ENCODE measurements at regions not wholly inside any gene's neighbourhood (a gene's known extent, or its start where the extent isn't known, plus 50 kb on each side); places are given as distances from the start of the nearest gene placed in this dataset.

GRCh38 chr3:177421481-177421785 is 224.2 kb upstream of the TBL1XR1 start:
- Histone ChIP-seq H3K4me1 (ENCODE audit: control insufficient read depth in 4 of 4, insufficient read depth in 4 of 4, low read length in 3 of 4) (no peaks in the 10 kb centered on the region), H3K27me3 (ENCODE audit: control insufficient read depth in 4 of 4, insufficient read depth in 4 of 4, low read length in 3 of 4) (no peaks in the 10 kb centered on the region), H3K9ac (ENCODE audit: low read depth in 1 of 2, low read length in 2 of 2) (no peak overlapping the region), H3K4me3 (ENCODE audit: low read depth in 1 of 3, low read length in 3 of 3) (no peak overlapping the region), H3K36me3 (ENCODE audit: control insufficient read depth in 4 of 4, insufficient read depth in 3 of 4, low read depth in 1 of 4, low read length in 3 of 4) (no peaks in the 10 kb centered on the region), H3K27ac (ENCODE audit: low read depth in 1 of 2, low read length in 2 of 2) (no peak overlapping the region), H3K9me3 (ENCODE audit: control insufficient read depth in 4 of 4, low read length in 3 of 4) (no peaks in the 10 kb centered on the region)
- 93% methylated on average over 1 of the region's 1 CpG for WGBS
- DNase-seq (ENCODE audit: low spot score): no peak
- TF ChIP-seq GABPA (IDR thresholded peaks at IDR 0.05 in 1 of 2, conservative IDR thresholded peaks at IDR 0.05 in 1 of 2) (no peak), NR2F2 (IDR thresholded peaks at IDR 0.05) (no peak), FOXA1 (IDR thresholded peaks at IDR 0.05) (no peak), RAD21 (IDR thresholded peaks at IDR 0.05) (no peak), MAX (IDR thresholded peaks at IDR 0.05) (no peak), RXRA (IDR thresholded peaks at IDR 0.05) (no peak), YY1 (IDR thresholded peaks at IDR 0.05) (no peak), EGR1 (IDR thresholded peaks at IDR 0.05; ENCODE audit: low read depth in 2 of 2) (no peak), FOXA2 (IDR thresholded peaks at IDR 0.05) (no peak), HNF4G (IDR thresholded peaks at IDR 0.05) (no peak), HNF4A (conservative IDR thresholded peaks at IDR 0.05) (no peak), JUND (IDR thresholded peaks at IDR 0.05) (no peak), SP1 (IDR thresholded peaks at IDR 0.05) (no peak)
- TF ChIP-seq, protein P1, sequence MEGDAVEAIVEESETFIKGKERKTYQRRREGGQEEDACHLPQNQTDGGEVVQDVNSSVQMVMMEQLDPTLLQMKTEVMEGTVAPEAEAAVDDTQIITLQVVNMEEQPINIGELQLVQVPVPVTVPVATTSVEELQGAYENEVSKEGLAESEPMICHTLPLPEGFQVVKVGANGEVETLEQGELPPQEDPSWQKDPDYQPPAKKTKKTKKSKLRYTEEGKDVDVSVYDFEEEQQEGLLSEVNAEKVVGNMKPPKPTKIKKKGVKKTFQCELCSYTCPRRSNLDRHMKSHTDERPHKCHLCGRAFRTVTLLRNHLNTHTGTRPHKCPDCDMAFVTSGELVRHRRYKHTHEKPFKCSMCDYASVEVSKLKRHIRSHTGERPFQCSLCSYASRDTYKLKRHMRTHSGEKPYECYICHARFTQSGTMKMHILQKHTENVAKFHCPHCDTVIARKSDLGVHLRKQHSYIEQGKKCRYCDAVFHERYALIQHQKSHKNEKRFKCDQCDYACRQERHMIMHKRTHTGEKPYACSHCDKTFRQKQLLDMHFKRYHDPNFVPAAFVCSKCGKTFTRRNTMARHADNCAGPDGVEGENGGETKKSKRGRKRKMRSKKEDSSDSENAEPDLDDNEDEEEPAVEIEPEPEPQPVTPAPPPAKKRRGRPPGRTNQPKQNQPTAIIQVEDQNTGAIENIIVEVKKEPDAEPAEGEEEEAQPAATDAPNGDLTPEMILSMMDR (IDR thresholded peaks at IDR 0.05; ENCODE audit: low read depth, low read length, missing input control): no peak
- TF ChIP-seq, protein P2, sequence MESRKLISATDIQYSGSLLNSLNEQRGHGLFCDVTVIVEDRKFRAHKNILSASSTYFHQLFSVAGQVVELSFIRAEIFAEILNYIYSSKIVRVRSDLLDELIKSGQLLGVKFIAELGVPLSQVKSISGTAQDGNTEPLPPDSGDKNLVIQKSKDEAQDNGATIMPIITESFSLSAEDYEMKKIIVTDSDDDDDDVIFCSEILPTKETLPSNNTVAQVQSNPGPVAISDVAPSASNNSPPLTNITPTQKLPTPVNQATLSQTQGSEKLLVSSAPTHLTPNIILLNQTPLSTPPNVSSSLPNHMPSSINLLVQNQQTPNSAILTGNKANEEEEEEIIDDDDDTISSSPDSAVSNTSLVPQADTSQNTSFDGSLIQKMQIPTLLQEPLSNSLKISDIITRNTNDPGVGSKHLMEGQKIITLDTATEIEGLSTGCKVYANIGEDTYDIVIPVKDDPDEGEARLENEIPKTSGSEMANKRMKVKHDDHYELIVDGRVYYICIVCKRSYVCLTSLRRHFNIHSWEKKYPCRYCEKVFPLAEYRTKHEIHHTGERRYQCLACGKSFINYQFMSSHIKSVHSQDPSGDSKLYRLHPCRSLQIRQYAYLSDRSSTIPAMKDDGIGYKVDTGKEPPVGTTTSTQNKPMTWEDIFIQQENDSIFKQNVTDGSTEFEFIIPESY (IDR thresholded peaks at IDR 0.05): no peak
- TF ChIP-seq, protein P3, sequence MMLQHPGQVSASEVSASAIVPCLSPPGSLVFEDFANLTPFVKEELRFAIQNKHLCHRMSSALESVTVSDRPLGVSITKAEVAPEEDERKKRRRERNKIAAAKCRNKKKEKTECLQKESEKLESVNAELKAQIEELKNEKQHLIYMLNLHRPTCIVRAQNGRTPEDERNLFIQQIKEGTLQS (IDR thresholded peaks at IDR 0.05): no peak
- TF ChIP-seq, protein P4, sequence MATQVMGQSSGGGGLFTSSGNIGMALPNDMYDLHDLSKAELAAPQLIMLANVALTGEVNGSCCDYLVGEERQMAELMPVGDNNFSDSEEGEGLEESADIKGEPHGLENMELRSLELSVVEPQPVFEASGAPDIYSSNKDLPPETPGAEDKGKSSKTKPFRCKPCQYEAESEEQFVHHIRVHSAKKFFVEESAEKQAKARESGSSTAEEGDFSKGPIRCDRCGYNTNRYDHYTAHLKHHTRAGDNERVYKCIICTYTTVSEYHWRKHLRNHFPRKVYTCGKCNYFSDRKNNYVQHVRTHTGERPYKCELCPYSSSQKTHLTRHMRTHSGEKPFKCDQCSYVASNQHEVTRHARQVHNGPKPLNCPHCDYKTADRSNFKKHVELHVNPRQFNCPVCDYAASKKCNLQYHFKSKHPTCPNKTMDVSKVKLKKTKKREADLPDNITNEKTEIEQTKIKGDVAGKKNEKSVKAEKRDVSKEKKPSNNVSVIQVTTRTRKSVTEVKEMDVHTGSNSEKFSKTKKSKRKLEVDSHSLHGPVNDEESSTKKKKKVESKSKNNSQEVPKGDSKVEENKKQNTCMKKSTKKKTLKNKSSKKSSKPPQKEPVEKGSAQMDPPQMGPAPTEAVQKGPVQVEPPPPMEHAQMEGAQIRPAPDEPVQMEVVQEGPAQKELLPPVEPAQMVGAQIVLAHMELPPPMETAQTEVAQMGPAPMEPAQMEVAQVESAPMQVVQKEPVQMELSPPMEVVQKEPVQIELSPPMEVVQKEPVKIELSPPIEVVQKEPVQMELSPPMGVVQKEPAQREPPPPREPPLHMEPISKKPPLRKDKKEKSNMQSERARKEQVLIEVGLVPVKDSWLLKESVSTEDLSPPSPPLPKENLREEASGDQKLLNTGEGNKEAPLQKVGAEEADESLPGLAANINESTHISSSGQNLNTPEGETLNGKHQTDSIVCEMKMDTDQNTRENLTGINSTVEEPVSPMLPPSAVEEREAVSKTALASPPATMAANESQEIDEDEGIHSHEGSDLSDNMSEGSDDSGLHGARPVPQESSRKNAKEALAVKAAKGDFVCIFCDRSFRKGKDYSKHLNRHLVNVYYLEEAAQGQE (IDR thresholded peaks at IDR 0.05): no peak

GRCh38 chr3:177424521-177424920 is 227.2 kb upstream of the TBL1XR1 start:
- no peaks in the 10 kb centered on the region for H3K36me3 ChIP-seq (ENCODE audit: control insufficient read depth in 4 of 4, insufficient read depth in 3 of 4, low read depth in 1 of 4, low read length in 3 of 4)
- 86% methylated on average over 3 of the region's 3 CpGs for WGBS
- no peak overlapping the region for H3K4me3 ChIP-seq (ENCODE audit: low read depth in 1 of 3, low read length in 3 of 3)
- H3K9me3 ChIP-seq (ENCODE audit: control insufficient read depth in 4 of 4, low read length in 3 of 4): no peaks in the 10 kb centered on the region
- no peak for DNase-seq (ENCODE audit: low spot score)
- no peaks in the 10 kb centered on the region for H3K4me1 ChIP-seq (ENCODE audit: control insufficient read depth in 4 of 4, insufficient read depth in 4 of 4, low read length in 3 of 4)
- no peak overlapping the region for H3K27ac ChIP-seq (ENCODE audit: low read depth in 1 of 2, low read length in 2 of 2)
- H3K27me3 ChIP-seq (ENCODE audit: control insufficient read depth in 4 of 4, insufficient read depth in 4 of 4, low read length in 3 of 4): no peaks in the 10 kb centered on the region
- no peak overlapping the region for H3K9ac ChIP-seq (ENCODE audit: low read depth in 1 of 2, low read length in 2 of 2)
- TF ChIP-seq, protein P4 (IDR thresholded peaks at IDR 0.05): no peak
- TF ChIP-seq MAX (IDR thresholded peaks at IDR 0.05) (no peak), SP1 (IDR thresholded peaks at IDR 0.05) (no peak), TAF1 (conservative IDR thresholded peaks at IDR 0.05) (no peak), GABPA (IDR thresholded peaks at IDR 0.05 in 1 of 2, conservative IDR thresholded peaks at IDR 0.05 in 1 of 2) (no peak), HNF4A (conservative IDR thresholded peaks at IDR 0.05) (no peak), RXRA (IDR thresholded peaks at IDR 0.05) (no peak)
- TF ChIP-seq, protein P2 (IDR thresholded peaks at IDR 0.05): no peak
